SJSA1 (cell line): ENCODE measurements at regions not wholly inside any gene's neighbourhood (a gene's known extent, or its start where the extent isn't known, plus 50 kb on each side); places are given as distances from the start of the nearest gene placed in this dataset.

Experiments
- DNase-seq, 2 experiments: peaks; one replicate each; pipeline ENCODE4 v3.0.0-alpha.2; 2015 to 2020; ENCODE audit warnings: low spot score in 2 of 2, low read depth in 1 of 2
- H3K27ac ChIP-seq: fragments of 250-450 bp; sonication (Bioruptor Pico); 2 replicates; pipeline ENCODE4 v1.5.1; 2020; ENCODE audit warnings: mild to moderate bottlenecking, moderate library complexity
- H3K27me3 ChIP-seq: fragments of 250-450 bp; sonication (Bioruptor Pico); replicated peaks from 2 replicates; pipeline ENCODE4 v1.5.1; 2020; ENCODE audit warnings: mild to moderate bottlenecking, moderate library complexity
- H3K36me3 ChIP-seq: fragments of 250-450 bp; sonication (Bioruptor Pico); 2 replicates; pipeline ENCODE4 v1.5.1; 2020; ENCODE audit warnings: mild to moderate bottlenecking
- H3K4me1 ChIP-seq: fragments of 250-450 bp; sonication (Bioruptor Pico); replicated peaks from 2 replicates; pipeline ENCODE4 v1.6.1; 2021; ENCODE audit warnings: mild to moderate bottlenecking
- H3K4me3 ChIP-seq: fragments of 250-450 bp; sonication (Bioruptor Pico); 2 replicates; pipeline ENCODE4 v1.5.1; 2020; ENCODE audit warnings: mild to moderate bottlenecking
- H3K9me3 ChIP-seq: fragments of 250-450 bp; sonication (Bioruptor Pico); replicated peaks from 2 replicates; pipeline ENCODE4 v1.5.1; 2020; ENCODE audit warnings: mild to moderate bottlenecking

DNA sequence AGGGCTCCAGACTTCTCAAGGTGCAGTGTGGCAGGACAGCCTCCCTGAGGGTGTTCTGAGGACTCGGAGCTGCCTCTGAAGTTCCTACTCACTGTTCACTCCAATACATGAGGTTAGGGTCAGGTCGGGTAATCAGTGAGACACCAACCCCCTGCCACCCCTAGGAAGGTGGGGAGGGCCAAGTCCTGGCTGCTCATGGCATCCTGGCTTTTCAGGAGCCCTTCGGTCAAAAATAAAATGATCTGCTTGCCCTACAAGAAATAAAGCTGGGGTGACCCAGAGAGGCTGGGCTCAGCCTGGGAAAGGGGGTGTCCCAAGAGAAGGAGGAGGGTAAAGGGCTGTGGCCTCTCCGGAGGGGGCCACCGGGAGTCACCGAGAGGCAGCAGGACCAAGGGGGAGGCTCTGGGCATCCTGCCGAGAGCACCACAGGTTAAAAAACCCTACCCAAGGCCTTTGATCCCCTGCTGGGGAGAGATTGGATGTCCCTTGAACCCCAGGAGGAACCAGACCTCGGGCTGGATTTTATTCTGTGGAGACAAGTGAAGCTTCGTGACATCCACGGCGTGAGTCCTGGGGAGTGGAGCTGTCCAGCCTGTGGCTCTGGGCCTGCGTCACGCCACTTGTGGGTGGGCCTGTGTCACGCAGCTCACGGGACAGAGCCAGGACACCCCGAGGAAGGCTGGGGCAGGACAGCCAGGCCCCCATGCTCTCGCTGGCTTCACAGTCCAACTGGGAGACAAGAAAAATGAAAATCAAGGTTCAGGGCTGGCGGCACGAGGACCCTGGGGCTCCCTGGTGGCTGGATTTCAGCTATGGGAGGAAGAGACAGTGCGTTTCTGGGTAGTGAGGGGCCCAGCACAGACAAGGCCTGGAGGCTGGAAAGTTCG lies 102.2 kb upstream of the FGF3 start:
- peaks cover 35% of the 10 kb centered on the region for H3K27me3 ChIP-seq
- peaks cover 9% of the 10 kb centered on the region for H3K4me1 ChIP-seq
- peaks cover 5% of the 10 kb centered on the region for H3K9me3 ChIP-seq
- H3K4me3 ChIP-seq = no peak overlapping the region
- no peak overlapping the region for H3K27ac ChIP-seq
- DNase-seq = no peak
- H3K36me3 ChIP-seq = no peaks in the 10 kb centered on the region

DNA sequence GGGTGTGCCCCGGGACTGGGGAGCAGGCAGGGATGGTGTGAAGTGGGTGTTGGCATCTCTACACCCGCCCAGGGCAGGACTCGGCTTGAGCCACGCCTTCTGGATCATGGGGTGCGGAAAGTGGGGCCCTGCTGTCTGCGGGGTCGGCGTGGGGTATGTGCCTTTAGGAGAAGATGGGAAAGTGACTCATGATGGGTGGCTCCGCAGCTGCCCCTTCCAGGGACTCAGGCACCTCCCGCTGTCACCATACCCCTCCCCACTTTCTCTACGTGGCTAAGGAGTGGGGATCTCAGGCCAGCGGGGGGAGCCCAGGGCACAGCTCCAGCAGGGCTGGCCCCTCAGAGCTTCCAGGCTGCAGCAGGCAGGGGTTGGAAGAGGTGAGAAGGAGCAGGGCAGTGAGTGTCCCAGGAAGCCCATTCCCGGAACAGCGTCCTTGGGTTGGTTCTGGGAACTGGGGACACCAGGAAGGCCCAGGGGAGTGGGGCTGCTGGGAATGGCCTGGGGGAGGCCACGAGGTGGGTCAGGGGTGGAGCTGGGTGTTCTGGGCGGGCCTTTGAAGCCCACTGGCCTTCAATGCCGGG lies 102.9 kb upstream of the FGF3 start:
- H3K27me3 ChIP-seq = peaks cover 42% of the 10 kb centered on the region
- no peak for DNase-seq
- peaks cover 9% of the 10 kb centered on the region for H3K4me1 ChIP-seq
- H3K9me3 ChIP-seq = no peaks in the 10 kb centered on the region; the same call in 1 of the 2 replicates
- no peak overlapping the region for H3K27ac ChIP-seq
- no peak overlapping the region for H3K4me3 ChIP-seq
- H3K36me3 ChIP-seq = no peaks in the 10 kb centered on the region

DNA sequence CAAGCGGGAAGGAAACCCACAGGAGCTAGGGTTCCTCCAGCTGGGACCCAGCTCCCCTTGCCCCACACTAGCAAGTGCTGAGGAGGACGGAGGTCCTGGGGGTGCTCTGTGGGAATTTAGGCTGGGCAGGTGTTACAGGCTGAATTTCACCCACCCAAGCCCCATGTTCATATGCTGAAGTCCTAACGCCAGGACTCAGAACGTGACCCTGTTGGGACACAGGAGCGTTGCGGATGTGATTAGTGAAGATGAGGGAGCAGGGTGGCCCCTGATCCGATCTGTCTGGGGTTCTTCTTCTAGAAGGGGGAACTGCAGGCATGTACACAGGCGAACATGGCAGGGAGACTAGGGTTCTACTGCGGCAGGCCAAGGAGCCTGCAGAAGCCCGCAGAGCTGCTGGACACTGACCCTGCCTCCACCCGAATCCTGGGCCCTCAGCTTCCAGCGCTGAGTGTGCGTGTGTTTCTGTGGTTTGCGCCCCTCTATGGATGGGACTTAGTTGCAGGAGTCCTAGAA lies 103.4 kb upstream of the FGF3 start:
- no peaks in the 10 kb centered on the region; the same call in 1 of the 2 replicates for H3K9me3 ChIP-seq
- H3K4me1 ChIP-seq = peaks cover 9% of the 10 kb centered on the region
- DNase-seq = no peak
- no peak overlapping the region for H3K4me3 ChIP-seq
- no peak overlapping the region for H3K27ac ChIP-seq
- H3K36me3 ChIP-seq = no peaks in the 10 kb centered on the region
- H3K27me3 ChIP-seq = peaks cover 48% of the 10 kb centered on the region

DNA sequence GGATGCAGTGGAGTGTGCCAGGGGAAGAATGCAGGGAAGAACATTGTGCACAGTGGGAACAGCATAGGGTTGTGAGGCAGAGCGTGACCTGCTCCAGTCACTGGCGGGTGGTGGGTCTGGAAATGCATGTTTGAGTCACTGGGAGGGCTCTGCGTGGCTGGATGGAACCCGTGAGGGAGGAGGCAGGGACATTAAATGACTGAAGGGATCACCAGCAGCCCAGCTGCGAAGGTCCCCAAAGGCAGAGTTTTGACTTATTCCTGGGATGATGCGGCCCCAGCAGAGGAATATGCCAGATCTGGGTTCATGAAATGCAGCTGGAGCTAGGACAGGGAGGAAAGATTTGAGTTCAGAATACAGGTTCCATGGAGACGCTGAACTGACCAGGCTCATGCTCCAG lies 104.0 kb upstream of the FGF3 start:
- no peaks in the 10 kb centered on the region for H3K36me3 ChIP-seq
- H3K9me3 ChIP-seq = no peaks in the 10 kb centered on the region; the same call in 1 of the 2 replicates
- no peak overlapping the region for H3K4me3 ChIP-seq
- peaks cover 51% of the 10 kb centered on the region for H3K27me3 ChIP-seq
- H3K4me1 ChIP-seq = peaks cover 9% of the 10 kb centered on the region
- DNase-seq = no peak
- H3K27ac ChIP-seq = no peak overlapping the region

DNA sequence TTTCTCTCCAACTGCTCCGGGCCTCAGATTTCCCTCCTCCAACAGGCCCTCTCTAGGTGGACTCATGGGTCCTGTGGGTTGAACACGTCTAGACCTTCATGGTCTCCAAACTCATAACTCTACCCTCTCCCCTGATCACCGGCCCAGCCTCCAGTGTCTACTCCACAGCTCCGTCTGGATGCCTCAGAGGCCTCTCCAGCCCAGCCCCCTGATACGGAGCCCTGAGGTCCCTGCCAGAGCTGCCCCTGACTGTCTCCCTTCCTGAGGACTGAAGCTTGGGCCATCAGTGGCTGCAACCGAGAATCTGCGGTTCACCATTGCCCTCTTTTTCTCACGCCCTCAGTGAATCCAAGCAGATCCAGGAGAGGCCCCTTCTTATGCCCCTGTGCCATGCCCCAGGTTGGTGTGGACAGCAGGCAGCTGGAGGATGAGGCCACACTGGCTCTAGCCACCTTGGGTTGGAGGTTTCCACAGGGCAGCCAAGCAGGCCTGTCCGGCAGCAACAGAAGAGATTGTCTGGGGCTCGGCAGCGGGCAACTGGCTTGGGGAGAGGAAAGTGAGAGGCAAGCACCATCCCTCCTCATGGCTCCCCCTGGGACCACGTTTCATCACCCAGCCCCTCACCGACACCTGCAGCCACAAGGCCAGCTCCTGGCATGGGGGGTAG lies 104.6 kb upstream of the FGF3 start:
- Histone ChIP-seq H3K4me1 (peaks cover 4% of the 10 kb centered on the region), H3K9me3 (no peaks in the 10 kb centered on the region; the same call in 1 of the 2 replicates), H3K27ac (no peak overlapping the region), H3K27me3 (peaks cover 46% of the 10 kb centered on the region), H3K4me3 (no peak overlapping the region), H3K36me3 (no peaks in the 10 kb centered on the region)
- DNase-seq = no peak

DNA sequence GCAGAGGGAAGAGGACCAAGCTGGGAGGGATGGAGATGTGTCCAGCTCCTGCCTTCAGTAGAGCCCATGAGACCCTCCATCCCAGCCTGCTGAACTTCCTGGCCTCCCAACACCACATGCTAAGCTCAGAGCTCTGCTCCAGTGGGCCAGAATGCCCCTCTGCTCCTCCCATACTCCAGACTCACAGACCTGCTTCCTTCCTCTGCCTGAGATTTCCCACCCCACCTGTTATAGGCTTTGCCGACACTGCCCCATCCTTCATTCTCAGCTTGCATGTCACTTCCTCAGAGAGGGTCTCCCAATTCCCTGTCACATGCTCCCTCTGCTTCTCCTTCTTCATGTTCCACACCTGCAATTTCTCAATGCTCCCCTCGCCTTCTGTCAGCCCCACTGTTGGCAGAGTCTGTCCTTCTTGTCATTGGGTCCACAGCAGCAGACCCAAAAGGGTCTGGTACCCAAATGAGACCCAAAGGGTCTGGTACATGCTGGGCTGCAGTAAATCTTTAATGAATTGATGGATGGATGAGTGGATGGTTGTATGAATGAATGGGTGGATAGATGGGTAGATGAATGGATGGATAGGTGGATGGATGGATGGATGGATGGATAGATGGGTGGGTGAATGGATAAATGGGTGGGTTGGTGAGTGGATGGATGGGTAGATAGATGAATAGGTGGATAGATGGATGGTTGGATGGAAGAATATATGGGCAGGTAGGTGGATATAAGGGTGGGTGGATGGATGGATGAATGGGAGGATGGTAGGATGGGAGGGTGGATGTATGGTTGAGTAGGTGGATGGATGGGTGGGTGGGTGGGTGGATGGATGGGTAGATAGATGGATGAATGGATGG lies 105.3 kb upstream of the FGF3 start:
- peaks cover 54% of the 10 kb centered on the region for H3K27me3 ChIP-seq
- no peaks in the 10 kb centered on the region for H3K36me3 ChIP-seq
- H3K4me3 ChIP-seq = no peak overlapping the region
- H3K27ac ChIP-seq = no peak overlapping the region
- peaks cover 6% of the 10 kb centered on the region for H3K9me3 ChIP-seq
- H3K4me1 ChIP-seq = no peaks in the 10 kb centered on the region
- no peak for DNase-seq

DNA sequence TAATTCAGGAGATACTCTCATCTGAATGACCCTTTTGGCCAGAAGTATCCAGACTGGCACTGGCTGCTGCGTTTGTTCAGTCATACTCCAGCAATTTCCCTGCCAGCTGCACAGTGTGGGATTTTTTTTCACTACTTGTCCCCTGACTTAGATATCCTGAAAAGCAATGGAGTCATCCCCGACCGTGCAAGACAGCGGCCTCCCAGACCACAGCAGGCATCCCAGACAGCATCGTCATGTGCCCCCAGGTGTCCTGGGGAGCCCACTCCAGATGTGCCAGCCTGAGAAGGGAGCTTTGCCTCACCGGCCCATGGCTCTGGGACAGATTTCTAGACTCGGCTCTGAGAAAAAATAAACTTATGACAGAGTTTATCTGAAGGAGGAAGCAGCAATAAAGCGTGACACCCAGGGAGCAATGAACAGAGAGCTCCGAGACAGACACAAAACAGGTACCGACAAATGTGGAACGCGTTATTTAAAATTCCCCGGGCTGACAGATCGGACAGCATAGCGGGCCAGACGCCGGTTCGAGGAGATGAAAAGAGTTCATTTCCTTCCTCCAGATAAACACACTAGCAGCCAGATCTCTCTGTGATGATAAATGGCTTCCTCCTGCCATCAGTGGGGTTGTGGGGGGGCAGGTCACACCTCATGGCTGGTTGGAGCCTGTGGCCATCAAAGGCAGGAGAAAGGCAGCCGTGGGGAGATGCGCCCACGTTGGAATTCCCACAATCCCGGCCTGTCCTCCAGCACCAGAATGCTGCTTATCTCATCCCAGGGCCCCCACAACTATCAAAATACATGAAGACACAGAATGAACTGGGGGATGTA lies 106.4 kb upstream of the FGF3 start:
- Histone ChIP-seq H3K27me3 (peaks cover 54% of the 10 kb centered on the region), H3K4me3 (no peak overlapping the region), H3K4me1 (no peaks in the 10 kb centered on the region), H3K36me3 (no peaks in the 10 kb centered on the region), H3K27ac (no peak overlapping the region), H3K9me3 (peaks cover 7% of the 10 kb centered on the region)
- DNase-seq = no peak

DNA sequence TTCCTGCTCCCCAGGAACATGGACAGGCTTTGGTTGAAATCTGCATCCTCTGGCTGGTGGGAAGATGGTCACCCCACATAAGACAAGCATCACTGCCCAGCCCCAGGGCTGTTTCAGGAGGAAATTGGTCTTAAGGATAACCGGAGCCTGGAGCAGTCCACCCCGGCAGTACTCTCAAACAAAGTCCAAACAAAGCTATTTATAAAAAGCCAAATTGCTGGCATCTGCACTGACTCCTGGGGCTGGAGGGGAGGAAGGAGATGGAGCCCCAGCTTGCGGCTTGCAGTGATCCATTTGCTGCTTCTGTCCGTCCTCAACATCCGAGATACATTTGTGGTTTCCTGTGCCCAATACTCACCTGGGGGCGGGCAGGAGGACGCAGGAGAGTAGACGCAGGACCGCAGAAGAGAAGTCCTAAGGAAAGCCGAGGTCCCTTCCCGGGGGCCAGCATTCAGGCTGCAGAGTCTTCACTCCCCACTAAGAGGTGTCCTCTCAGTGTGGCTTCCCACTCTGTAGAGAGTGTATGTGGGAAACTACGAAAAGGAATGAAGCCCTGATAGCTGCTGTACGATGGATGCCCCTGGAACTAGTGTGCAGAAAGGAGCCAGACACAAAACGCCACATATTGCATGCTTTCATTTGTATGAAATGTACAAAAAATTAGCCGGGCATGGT lies 107.3 kb upstream of the FGF3 start:
- H3K27ac ChIP-seq = no peak overlapping the region

DNA sequence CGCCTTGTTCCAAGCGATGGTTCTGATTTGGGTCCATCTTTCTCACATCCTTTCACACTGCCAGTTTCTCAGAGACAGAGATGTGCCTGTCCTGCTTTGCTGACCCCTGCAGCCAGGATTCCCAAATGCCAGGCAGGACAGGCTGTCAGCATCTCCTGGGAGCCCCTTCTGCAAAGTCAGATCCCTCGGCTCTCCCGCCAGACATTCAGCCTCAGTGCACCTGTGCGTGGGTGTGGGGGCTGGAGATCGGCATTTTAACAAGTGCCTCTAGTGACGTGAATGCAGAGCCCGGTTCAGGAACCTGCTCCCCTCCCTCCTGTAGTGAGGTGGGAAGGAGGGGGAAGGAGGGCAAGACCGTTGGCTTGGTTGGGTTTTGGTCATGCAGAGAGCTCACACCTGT lies 108.9 kb upstream of the FGF3 start:
- H3K36me3 ChIP-seq = no peaks in the 10 kb centered on the region
- no peak for DNase-seq
- peaks cover 63% of the 10 kb centered on the region for H3K27me3 ChIP-seq
- no peak overlapping the region for H3K4me3 ChIP-seq
- H3K27ac ChIP-seq = no peak overlapping the region
- no peaks in the 10 kb centered on the region for H3K4me1 ChIP-seq
- peaks cover 7% of the 10 kb centered on the region for H3K9me3 ChIP-seq

More for the DNA sequence above, 107.3 kb upstream of the FGF3 start:
- H3K36me3 ChIP-seq = no peaks in the 10 kb centered on the region
- H3K27me3 ChIP-seq = peaks cover 57% of the 10 kb centered on the region
- DNase-seq = no peak
- peaks cover 7% of the 10 kb centered on the region for H3K9me3 ChIP-seq
- H3K4me1 ChIP-seq = no peaks in the 10 kb centered on the region
- no peak overlapping the region for H3K4me3 ChIP-seq

DNA sequence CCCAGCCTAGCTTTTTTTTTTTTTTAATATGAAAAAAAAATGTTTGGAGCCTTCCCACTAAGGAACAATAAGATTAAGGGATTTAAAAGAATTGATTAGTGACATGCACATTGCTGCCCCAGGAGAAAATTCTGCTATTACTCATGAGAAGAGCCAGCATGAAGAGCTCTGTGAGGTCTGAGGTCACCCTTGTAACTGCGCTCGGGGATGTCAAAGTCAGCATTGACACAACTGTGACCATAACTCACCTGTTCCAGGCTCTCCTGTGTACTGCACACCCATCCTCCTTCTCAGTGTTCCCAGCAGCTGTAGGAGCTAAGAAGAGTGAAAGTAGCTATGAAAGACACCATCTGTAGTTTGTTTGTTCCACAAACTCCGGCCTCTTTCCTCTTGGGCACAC lies 109.8 kb upstream of the FGF3 start:
- H3K9me3 ChIP-seq = peaks cover 7% of the 10 kb centered on the region
- H3K4me3 ChIP-seq = no peak overlapping the region
- no peak for DNase-seq
- peaks cover 59% of the 10 kb centered on the region for H3K27me3 ChIP-seq
- no peaks in the 10 kb centered on the region for H3K4me1 ChIP-seq
- H3K27ac ChIP-seq = no peak overlapping the region
- no peaks in the 10 kb centered on the region for H3K36me3 ChIP-seq

DNA sequence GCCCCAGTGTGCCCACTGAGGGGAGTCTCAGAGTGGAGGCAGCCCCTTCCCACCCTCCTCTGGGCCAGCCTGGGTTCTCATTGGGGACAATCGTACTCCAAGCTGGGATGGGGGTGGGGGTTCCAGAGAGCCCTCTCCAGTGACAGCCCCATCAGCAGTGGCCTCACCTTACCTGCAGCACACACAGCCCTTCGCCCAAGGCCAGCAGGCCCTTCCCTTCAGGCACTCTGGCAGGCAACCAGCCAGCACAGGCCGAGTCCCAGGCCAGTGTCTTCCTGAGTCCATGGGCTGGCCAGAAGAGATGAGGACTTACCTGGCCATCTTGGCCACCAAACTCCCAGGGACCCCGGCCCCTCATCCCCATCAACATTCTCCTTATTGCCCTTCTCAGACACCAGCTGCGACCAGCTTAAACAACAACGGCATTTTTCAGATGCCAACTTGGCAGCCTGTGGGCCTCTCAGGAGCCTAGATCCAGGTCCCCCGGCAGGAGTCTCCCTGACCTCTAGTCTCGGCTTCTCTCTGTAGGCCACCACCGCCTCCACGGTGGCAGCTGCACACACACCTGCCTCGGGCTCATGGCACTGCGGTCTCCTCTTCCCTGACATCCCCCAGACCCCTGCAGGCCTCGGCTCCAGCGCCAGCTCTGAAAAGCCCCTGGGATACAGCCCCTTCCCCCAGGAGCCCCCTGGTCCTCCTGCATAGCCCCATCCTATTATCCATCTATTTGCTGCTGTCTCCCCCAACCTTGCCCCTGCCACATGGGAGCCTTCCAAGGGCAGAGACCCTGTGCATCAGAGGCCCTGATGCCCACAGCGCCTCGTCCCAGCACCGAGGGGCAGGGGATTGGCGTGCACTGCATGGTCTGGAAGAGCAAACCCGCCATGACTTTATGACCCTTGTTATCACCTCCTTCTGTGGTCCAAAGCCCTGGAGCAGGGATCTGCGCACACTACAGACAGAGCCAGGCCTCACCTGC lies 111.2 kb upstream of the FGF3 start:
- H3K36me3 ChIP-seq = no peaks in the 10 kb centered on the region
- no peak overlapping the region for H3K27ac ChIP-seq
- peaks cover 7% of the 10 kb centered on the region for H3K9me3 ChIP-seq
- peaks cover 2% of the 10 kb centered on the region; the same call in 1 of the 2 replicates for H3K4me1 ChIP-seq
- peaks cover 49% of the 10 kb centered on the region for H3K27me3 ChIP-seq
- no peak for DNase-seq
- H3K4me3 ChIP-seq = no peak overlapping the region
